H9 (cell line): ENCODE measurements at regions not wholly inside any gene's neighbourhood (a gene's known extent, or its start where the extent isn't known, plus 50 kb on each side); places are given as distances from the start of the nearest gene placed in this dataset.

Source experiments
- DNase-seq: peaks from one replicate; pipeline ENCODE4 v3.0.0-alpha.2; 2017
- H2AFZ ChIP-seq: one replicate; pipeline ENCODE4 v1.6.1; 2013; ENCODE audit warnings: mild to moderate bottlenecking, low read length, control low read depth, moderate library complexity
- H2AK5ac ChIP-seq: 2 replicates; pipeline ENCODE4 v1.6.1; 2013; ENCODE audit warnings: low read length, control low read depth, mixed read lengths; ENCODE audit not compliant: insufficient read length
- H2BK120ac ChIP-seq: one replicate; pipeline ENCODE4 v1.6.1; 2013; ENCODE audit warnings: low read depth, mild to moderate bottlenecking, low read length, control low read depth, inconsistent platforms; ENCODE audit not compliant: poor library complexity, severe bottlenecking
- H2BK12ac ChIP-seq: 2 replicates; pipeline ENCODE4 v1.6.1; 2013; ENCODE audit warnings: low read length, control low read depth, mixed read lengths, low read depth; ENCODE audit not compliant: insufficient read length
- H2BK15ac ChIP-seq: 2 replicates; pipeline ENCODE4 v1.6.1; 2013; ENCODE audit warnings: low read depth, low read length, control low read depth
- H2BK20ac ChIP-seq: one replicate; pipeline ENCODE4 v1.6.1; 2013; ENCODE audit warnings: low read depth, mild to moderate bottlenecking, low read length, control low read depth, inconsistent platforms; ENCODE audit not compliant: poor library complexity, severe bottlenecking
- H2BK5ac ChIP-seq: 2 replicates; pipeline ENCODE4 v1.6.1; 2013; ENCODE audit warnings: low read length, control low read depth, mixed read lengths; ENCODE audit not compliant: insufficient read length
- H3K14ac ChIP-seq: 2 replicates; pipeline ENCODE4 v1.6.1; 2013; ENCODE audit warnings: low read length, control low read depth; ENCODE audit not compliant: insufficient read depth
- H3K18ac ChIP-seq: 2 replicates; pipeline ENCODE4 v1.6.1; 2013; ENCODE audit warnings: low read depth, mild to moderate bottlenecking, mixed read lengths, low read length, control low read depth; ENCODE audit not compliant: insufficient read length
- H3K23ac ChIP-seq: 2 replicates; pipeline ENCODE4 v1.6.1; 2013; ENCODE audit warnings: low read length, control low read depth, mixed read lengths, low read depth; ENCODE audit not compliant: insufficient read length
- H3K23me2 ChIP-seq: 2 replicates; pipeline ENCODE4 v1.6.1; 2013; ENCODE audit warnings: low read depth, mild to moderate bottlenecking, mixed read lengths, low read length, control low read depth; ENCODE audit not compliant: insufficient read length, poor library complexity, severe bottlenecking
- H3K27ac ChIP-seq: 2 replicates; pipeline ENCODE4 v1.5.1; 2013; ENCODE audit warnings: low read length, control low read depth, mixed read lengths, low read depth; ENCODE audit not compliant: insufficient read length
- H3K27me3 ChIP-seq: 2 replicates; pipeline ENCODE4 v1.6.1; 2013; ENCODE audit warnings: low read length, control low read depth, inconsistent platforms; ENCODE audit not compliant: insufficient read depth
- H3K4ac ChIP-seq: 2 replicates; pipeline ENCODE4 v1.6.1; 2013; ENCODE audit warnings: low read depth, mild to moderate bottlenecking, control low read depth, inconsistent platforms, low read length, moderate library complexity
- H3K4me1 ChIP-seq: 2 replicates; pipeline ENCODE4 v1.6.1; 2013; ENCODE audit warnings: low read length, control low read depth, inconsistent platforms; ENCODE audit not compliant: insufficient read depth
- H3K4me2 ChIP-seq: 2 replicates; pipeline ENCODE4 v1.6.1; 2013; ENCODE audit warnings: low read length, control low read depth, mixed read lengths; ENCODE audit not compliant: insufficient read length, insufficient read depth
- H3K56ac ChIP-seq: 2 replicates; pipeline ENCODE4 v1.6.1; 2013; ENCODE audit warnings: low read depth, mild to moderate bottlenecking, mixed read lengths, low read length, control low read depth; ENCODE audit not compliant: insufficient read length
- H3K79me1 ChIP-seq: 2 replicates; pipeline ENCODE4 v1.6.1; 2013; ENCODE audit warnings: low read depth, mild to moderate bottlenecking, moderate library complexity, low read length, control low read depth, inconsistent platforms; ENCODE audit not compliant: insufficient read depth, poor library complexity, severe bottlenecking
- H3K79me2 ChIP-seq: 2 replicates; pipeline ENCODE4 v1.6.1; 2013; ENCODE audit warnings: low read length, control low read depth, inconsistent platforms; ENCODE audit not compliant: insufficient read depth
- H3K9ac ChIP-seq: 2 replicates; pipeline ENCODE4 v1.6.1; 2013; ENCODE audit warnings: low read length, control low read depth, mixed read lengths; ENCODE audit not compliant: insufficient read length; ENCODE audit errors: extremely low read depth
- H3K9me3 ChIP-seq: one replicate; pipeline ENCODE4 v1.6.1; 2013; ENCODE audit warnings: low read depth, low read length, inconsistent platforms; ENCODE audit not compliant: control insufficient read depth
- H3T11ph ChIP-seq: one replicate; pipeline ENCODE4 v1.6.1; 2013; ENCODE audit warnings: mild to moderate bottlenecking, low read length, control low read depth, inconsistent platforms
- H4K20me1 ChIP-seq: one replicate; pipeline ENCODE4 v1.6.1; 2013; ENCODE audit not compliant: control insufficient read depth, insufficient read length, insufficient read depth
- H4K5ac ChIP-seq: 2 replicates; pipeline ENCODE4 v1.6.1; 2013; ENCODE audit warnings: low read depth, mild to moderate bottlenecking, mixed read lengths, low read length, control low read depth; ENCODE audit not compliant: insufficient read length
- H4K8ac ChIP-seq: replicated peaks from 2 replicates; pipeline ENCODE4 v1.6.1; 2013; ENCODE audit warnings: low read length, control low read depth, mixed read lengths, low read depth; ENCODE audit not compliant: insufficient read length
- H4K91ac ChIP-seq: 2 replicates; pipeline ENCODE4 v1.6.1; 2013; ENCODE audit warnings: low read depth, mild to moderate bottlenecking, moderate library complexity, mixed read lengths, low read length, control low read depth; ENCODE audit not compliant: insufficient read length
- H3K27ac Mint-ChIP-seq, 3 experiments: 2 replicates in 2 of 3; 3 replicates in 1 of 3; pipeline ENCODE4 v1.8.0; 2020 to 2021; ENCODE audit warnings: mixed read lengths in 3 of 3, mild to moderate bottlenecking in 1 of 3, moderate library complexity in 1 of 3
- H3K27me3 Mint-ChIP-seq: 2 replicates; pipeline ENCODE4 v1.8.0; 2021; ENCODE audit warnings: low read depth, mild to moderate bottlenecking, moderate library complexity, mixed read lengths
- H3K36me3 Mint-ChIP-seq, 3 experiments: 2 replicates in 2 of 3; 3 replicates in 1 of 3; pipeline ENCODE4 v1.8.0; 2020 to 2021; ENCODE audit warnings: low read depth in 3 of 3, mixed read lengths in 3 of 3; ENCODE audit not compliant: insufficient read depth in 1 of 3
- H3K4me1 Mint-ChIP-seq, 2 experiments: 2 replicates each; pipeline ENCODE4 v1.8.0; 2020; ENCODE audit warnings: mixed read lengths in 2 of 2
- H3K4me3 Mint-ChIP-seq, 2 experiments: 2 replicates in 1 of 2; 3 replicates in 1 of 2; pipeline ENCODE4 v1.8.0; 2020 to 2021; ENCODE audit warnings: mild to moderate bottlenecking in 2 of 2, mixed read lengths in 2 of 2, moderate library complexity in 1 of 2
- H3K9me3 Mint-ChIP-seq, 2 experiments: 2 replicates in 1 of 2; 3 replicates in 1 of 2; pipeline ENCODE4 v1.8.0; 2020; ENCODE audit warnings: mild to moderate bottlenecking in 2 of 2, mixed read lengths in 2 of 2, moderate library complexity in 1 of 2
- CTCF ChIP-seq: fragments of 200-600 bp; sonication (generic); conservative IDR thresholded peaks from 3 replicates; pipeline ENCODE4 v1.8.0; 2021; ENCODE audit warnings: antibody characterized with exemption, mild to moderate bottlenecking
- WGBS: extraction: QIAGEN DNeasy Blood & Tissue Kit; methylation state at CpG from one replicate; pipeline ENCODE4 v1.1.7; 2013; ENCODE audit warnings: missing lambda C conversion rate, low lambda C conversion rate, mixed read lengths; ENCODE audit not compliant: insufficient read length; ENCODE audit errors: extremely low coverage; 5-methylcytosine and 5-hydroxymethylcytosine counted together

- H3K4me1 Mint-ChIP-seq = no peaks in the 10 kb centered on the region
- Histone ChIP-seq H2AK5ac (no peak overlapping the region), H3K9me3 (no peaks in the 10 kb centered on the region), H3K4me1 (no peaks in the 10 kb centered on the region), H2BK5ac (no peak overlapping the region), H3K79me1 (no peaks in the 10 kb centered on the region), H2BK20ac (no peak overlapping the region), H4K5ac (no peak overlapping the region), H2BK120ac (no peak overlapping the region), H2AFZ (no peak overlapping the region), H2BK12ac (no peak overlapping the region), H2BK15ac (no peak overlapping the region), H3K23me2 (no peaks in the 10 kb centered on the region), H3K4me2 (no peak overlapping the region), H3K27me3 (no peaks in the 10 kb centered on the region), H3K4ac (no peak overlapping the region), H3K14ac (no peak overlapping the region), H4K91ac (no peak overlapping the region), H3K79me2 (no peaks in the 10 kb centered on the region), H3K9ac (no peak overlapping the region), H3K18ac (no peak overlapping the region), H3T11ph (no peak overlapping the region), H4K20me1 (no peaks in the 10 kb centered on the region), H3K23ac (no peak overlapping the region), H3K56ac (no peak overlapping the region), H3K27ac (no peak overlapping the region), H4K8ac (no peak overlapping the region)
- no CpG with 5 or more reads among the region's 1 CpG for WGBS
- no peak overlapping the region for H3K27ac Mint-ChIP-seq
- no peaks in the 10 kb centered on the region for H3K27me3 Mint-ChIP-seq
- no peak overlapping the region for H3K4me3 Mint-ChIP-seq
- H3K36me3 Mint-ChIP-seq = no peaks in the 10 kb centered on the region
- no peak for DNase-seq
- no peak for TF ChIP-seq CTCF
- H3K9me3 Mint-ChIP-seq = no peaks in the 10 kb centered on the region
Measured at GRCh38 chr2:53174539-53174938, 593.1 kb upstream of the CHAC2 start.
